Left cardiac atrium (tissue), 4 donors: ENCODE measurements at regions not wholly inside any gene's neighbourhood (a gene's known extent, or its start where the extent isn't known, plus 50 kb on each side); places are given as distances from the start of the nearest gene placed in this dataset.
"Not testable (repeated sequence)": the region's sequence is repeated elsewhere in the genome, so short reads cannot be mapped to it uniquely, and the experiment has no call there.

ENCODE experiments used
- ATAC-seq, 2 donors: fragments of 200-7000 bp; cut with Tn5 transposase; one replicate each; pipeline ENCODE4 v1.9.1; 2020; ENCODE audit warnings: mild to moderate bottlenecking in 2 of 2, moderate library complexity in 2 of 2
- DNase-seq: peaks from one replicate; pipeline ENCODE4 v3.0.0-alpha.2; 2020
- intact Hi-C, 2 donors: fragments of 100-400 bp; cut with DNase I; formaldehyde crosslinking; loops; one replicate each; pipeline versions ENCODE4 v1.14.1 to v1.15.1; 2022 to 2023
- donor health status: DM: no; HTN: yes; CAD: no.
- donor health status: DM: no; HTN: yes; CAD: no; lungs with severe emphysema.
- donor health status: DM: yes; HTN: yes; CAD: no.
- donor health status: Dilated cardiomyopathy.

DNA sequence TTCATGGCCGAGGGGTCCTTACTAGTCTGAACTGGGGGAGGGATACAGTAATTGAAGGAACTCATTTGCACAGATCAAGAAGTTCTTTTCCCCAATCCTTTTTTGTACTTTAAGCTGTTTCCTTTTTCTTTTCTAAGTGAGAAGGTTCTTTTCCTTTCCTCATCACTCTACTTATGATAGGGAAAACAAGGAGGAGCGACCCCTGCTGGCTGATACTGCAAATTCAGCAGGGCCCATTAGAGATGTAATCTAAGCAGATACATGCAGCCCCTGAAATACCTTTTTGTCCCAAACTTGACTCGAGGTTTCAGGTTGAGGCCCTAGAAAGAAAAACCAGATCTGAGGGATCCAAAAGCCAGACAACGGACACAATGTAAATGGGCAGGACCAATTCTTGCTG lies 305.5 kb downstream of the DNAJB9 start:
- DNase-seq, result no peak
- intact Hi-C loops, result no loop called here

DNA sequence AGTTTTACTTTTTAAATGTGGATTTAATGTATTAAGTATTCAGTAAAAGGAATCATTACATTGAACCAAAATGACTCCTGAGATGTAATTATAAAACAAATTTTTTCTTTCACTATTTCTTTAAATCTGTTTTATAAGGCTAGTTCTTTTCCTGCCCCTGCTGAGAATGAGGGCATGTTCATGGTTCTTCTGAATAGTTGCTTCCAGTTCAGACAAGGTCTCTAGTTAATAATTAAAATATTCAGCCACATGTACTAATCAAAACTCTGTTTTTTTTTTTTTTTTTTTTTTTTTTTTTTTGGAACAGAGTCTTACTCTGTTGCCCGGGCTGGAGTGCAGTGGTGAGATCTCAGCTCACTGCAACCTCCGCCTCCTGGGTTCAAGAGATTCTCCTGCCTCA lies 321.2 kb downstream of the DNAJB9 start:
- no peak for DNase-seq
- intact Hi-C loops, result no loop called here

More for the DNA sequence above, 305.5 kb downstream of the DNAJB9 start:
- ATAC-seq, result no peak

DNA sequence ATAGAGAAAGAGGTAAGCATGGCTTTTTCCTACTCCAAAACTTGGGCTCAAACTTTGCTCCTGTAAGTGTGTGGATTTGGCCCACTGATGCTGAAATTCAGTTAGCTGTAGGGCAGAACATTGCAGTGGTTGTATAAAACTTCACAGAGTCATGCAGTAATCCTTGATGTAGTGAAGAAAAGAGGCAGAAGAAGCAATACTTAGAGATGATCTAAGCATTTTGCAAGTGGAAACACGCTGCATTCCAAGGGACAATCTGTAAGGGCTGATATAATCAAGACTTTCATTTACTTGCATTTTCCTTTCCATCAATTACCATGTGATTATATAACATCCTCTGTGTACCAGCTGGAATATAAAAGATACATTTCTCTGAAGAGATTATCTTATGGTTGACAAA lies 338.8 kb downstream of the DNAJB9 start:
- ATAC-seq (no peak), DNase-seq (no peak)
- intact Hi-C loops, result no loop called here

More for the DNA sequence above, 321.2 kb downstream of the DNAJB9 start:
- ATAC-seq, result no peak

GRCh38 chr7:108911016-108911415 lies 341.3 kb downstream of the DNAJB9 start:
- intact Hi-C loops, result no loop called here
- ATAC-seq, result no peak
- no peak for DNase-seq

GRCh38 chr7:108920490-108920889 lies 350.8 kb downstream of the DNAJB9 start:
- intact Hi-C loops, result no loop called here
- ATAC-seq (no peak), DNase-seq (no peak)

GRCh38 chr7:108943048-108943447 lies 373.4 kb downstream of the DNAJB9 start:
- DNase-seq, intact Hi-C loops, ATAC-seq: not testable (repeated sequence)

GRCh38 chr7:108947526-108947925 lies 377.9 kb downstream of the DNAJB9 start:
- intact Hi-C loops, result no loop called here
- DNase-seq (no peak), ATAC-seq (no peak)

DNA sequence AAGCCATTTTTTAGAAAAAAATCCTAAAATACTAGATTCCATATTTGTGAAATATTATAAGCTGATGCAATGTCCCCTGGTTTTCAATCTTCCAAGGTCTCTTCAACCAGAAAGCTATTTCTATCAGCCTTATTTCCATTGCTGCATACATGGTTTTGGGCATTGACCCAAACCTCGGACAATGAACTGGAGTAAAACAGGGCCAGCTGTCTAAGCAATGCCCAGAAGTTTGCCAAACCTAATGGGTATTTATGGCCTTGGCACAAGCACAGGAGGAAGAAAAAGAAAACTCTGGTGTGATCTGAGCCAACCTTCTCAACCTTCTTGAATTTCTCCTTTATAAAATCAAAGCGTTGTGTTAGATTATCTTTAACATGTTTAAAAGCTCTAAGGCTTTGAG lies 402.3 kb downstream of the DNAJB9 start:
- intact Hi-C loops, result no loop called here
- no peak for DNase-seq
- ATAC-seq, result no peak

- no peak for DNase-seq
- ATAC-seq, result no peak
- intact Hi-C loops, result no loop called here
Measured at GRCh38 chr7:108973075-108973474, 403.4 kb downstream of the DNAJB9 start.

GRCh38 chr7:108974641-108975040 lies 405.0 kb downstream of the DNAJB9 start:
- ATAC-seq (no peak), DNase-seq (no peak)
- intact Hi-C loops, result no loop called here

- intact Hi-C loops, result no loop called here
- DNase-seq (no peak), ATAC-seq (no peak)
Measured at GRCh38 chr7:108985037-108985436, 415.4 kb downstream of the DNAJB9 start.

GRCh38 chr7:108989319-108989718 lies 419.6 kb downstream of the DNAJB9 start:
- intact Hi-C loops, result no loop called here
- DNase-seq, result no peak
- ATAC-seq, result no peak

- DNase-seq, result no peak
- ATAC-seq, result no peak
- intact Hi-C loops, result no loop called here
Measured at GRCh38 chr7:108997480-108997879, 427.8 kb downstream of the DNAJB9 start.

GRCh38 chr7:109003742-109004141 lies 434.1 kb downstream of the DNAJB9 start:
- ATAC-seq (no peak), DNase-seq (no peak)
- intact Hi-C loops, result no loop called here

- ATAC-seq (no peak), DNase-seq (no peak)
- intact Hi-C loops, result no loop called here
Measured at GRCh38 chr7:109009636-109010035, 440.0 kb downstream of the DNAJB9 start.

DNA sequence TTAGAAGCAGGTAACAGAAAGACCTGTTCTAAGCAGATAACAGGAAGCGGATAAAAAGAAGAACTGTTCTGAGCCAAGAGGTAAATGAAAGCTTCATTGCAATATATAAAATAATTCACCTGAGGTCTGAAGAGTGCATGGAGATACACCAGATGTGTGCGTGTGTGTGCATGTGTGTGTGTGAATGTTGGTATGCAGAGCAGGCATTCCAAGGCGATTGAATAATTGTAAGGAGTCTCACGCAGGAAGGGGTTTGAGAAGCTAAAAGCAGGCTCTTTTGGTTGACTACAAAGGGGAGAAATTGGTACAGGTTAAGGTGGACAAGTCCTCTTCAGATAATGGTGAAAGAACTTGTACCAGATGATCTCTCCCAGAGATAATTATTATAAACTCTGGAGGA lies 450.6 kb downstream of the DNAJB9 start:
- no peak for DNase-seq
- no peak for ATAC-seq
- intact Hi-C loops, result no loop called here

DNA sequence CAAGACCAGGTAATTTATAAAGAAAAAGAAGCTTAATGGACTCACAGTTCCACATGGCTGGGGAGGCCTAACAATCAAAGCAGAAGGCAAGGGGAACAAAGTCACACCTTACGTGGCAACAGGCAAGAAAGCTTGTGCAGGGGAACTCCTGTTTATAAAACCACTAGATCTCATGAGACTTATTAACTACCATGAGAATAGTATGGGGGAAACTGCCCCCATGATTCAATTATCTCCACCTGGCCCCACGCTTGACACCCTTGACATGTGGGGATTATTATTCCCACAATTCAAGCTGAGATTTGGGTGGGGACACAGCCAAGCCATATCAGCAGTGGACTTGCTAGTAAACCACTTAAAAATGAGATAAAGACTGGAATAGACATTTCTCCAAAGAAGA lies 451.7 kb downstream of the DNAJB9 start:
- intact Hi-C loops, result no loop called here
- DNase-seq (no peak), ATAC-seq (no peak)

- ATAC-seq (no peak), DNase-seq (no peak)
- intact Hi-C loops, result no loop called here
Measured at GRCh38 chr7:109029866-109030265, 460.2 kb downstream of the DNAJB9 start.

DNA sequence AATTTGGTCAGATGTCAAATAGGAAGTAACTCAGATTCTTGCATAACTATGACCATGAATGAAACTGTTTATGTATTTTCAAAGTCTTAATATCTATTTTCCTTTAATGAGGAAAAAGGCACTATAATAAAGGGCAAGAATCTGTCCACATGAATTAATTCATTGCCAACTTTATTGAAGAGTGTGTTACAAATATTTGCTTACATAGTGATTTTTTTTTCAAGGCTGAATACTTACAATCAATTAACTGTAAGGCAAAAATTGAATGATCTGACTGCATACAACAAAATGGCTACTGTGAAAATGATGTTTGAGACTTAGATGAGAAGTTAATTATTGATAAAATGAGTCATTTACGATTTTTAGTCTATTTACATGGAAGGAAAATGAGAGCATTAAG lies 475.0 kb downstream of the DNAJB9 start:
- DNase-seq (no peak), ATAC-seq (no peak)
- intact Hi-C loops, result no loop called here

DNA sequence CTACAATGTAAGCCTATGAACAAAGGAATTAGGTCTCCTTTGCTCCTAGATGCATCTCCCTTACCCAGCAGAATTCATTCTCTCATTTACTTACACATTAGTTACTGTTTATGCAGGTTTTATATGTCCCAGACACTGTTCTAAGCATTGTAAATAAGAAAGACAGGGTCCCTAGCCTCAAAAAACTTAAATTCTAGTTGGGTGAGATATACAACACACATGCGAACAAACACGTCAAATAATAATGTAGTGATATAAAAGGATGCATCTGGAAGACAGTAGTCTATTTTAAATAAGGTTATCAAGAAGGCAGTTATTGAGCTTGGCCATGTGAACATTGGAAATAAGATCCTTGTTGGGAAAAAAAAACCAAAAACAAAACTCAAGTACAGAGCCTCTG lies 479.7 kb downstream of the DNAJB9 start:
- ATAC-seq, result no peak
- intact Hi-C loops, result no loop called here
- DNase-seq, result no peak

DNA sequence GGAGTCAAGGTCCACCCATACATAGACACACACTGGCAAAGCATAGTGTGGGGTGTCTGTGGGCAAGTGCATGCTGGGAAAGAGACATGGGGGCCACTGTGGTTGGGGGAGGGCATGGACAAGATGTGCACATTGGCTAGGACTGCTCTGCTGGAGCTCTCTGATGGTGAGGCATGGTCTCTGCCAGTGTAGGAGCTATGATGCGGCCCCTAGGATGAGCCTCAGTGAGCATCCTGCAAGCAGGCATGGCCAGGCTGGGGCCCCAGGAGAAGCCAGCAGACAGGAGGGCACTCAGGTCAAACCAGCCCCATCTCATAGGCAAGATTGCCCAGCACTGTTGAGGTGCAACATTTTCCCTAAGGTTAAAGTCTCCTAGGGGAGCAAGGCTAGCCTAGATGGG lies 489.4 kb downstream of the DNAJB9 start:
- ATAC-seq, result no peak
- intact Hi-C loops, result no loop called here
- DNase-seq, result no peak

GRCh38 chr7:109062798-109063197 lies 493.1 kb downstream of the DNAJB9 start:
- intact Hi-C loops, result no loop called here
- ATAC-seq (no peak), DNase-seq (no peak)
